ENCODE measurements at regions not wholly inside any gene's neighbourhood (a gene's known extent, or its start where the extent isn't known, plus 50 kb on each side); places are given as distances from the start of the nearest gene placed in this dataset.

- H3K4me2 ChIP-seq (ENCODE audit: low read depth, low read length, poor library complexity, severe bottlenecking), result no peak overlapping the region
- no peak overlapping the region for H3K4me3 ChIP-seq (ENCODE audit: insufficient read depth, low read length, poor library complexity, severe bottlenecking)
- no peaks in the 10 kb centered on the region for H3K9me3 ChIP-seq (ENCODE audit: insufficient read depth, low read length)
- no peaks in the 10 kb centered on the region for H3F3A ChIP-seq (ENCODE audit: insufficient read depth)
- H4K20me1 ChIP-seq (ENCODE audit: low read depth, low read length), result no peaks in the 10 kb centered on the region
- no peak overlapping the region for H3K9ac ChIP-seq (ENCODE audit: low read length)
- H3K27ac ChIP-seq (ENCODE audit: low read depth, low read length), result no peak overlapping the region
- H3K36me3 ChIP-seq (ENCODE audit: low read length), result no peaks in the 10 kb centered on the region
- H3K9me2 ChIP-seq (replicated peaks; ENCODE audit: insufficient read depth, low read length), result no peaks in the 10 kb centered on the region
- TF ChIP-seq, protein P1, sequence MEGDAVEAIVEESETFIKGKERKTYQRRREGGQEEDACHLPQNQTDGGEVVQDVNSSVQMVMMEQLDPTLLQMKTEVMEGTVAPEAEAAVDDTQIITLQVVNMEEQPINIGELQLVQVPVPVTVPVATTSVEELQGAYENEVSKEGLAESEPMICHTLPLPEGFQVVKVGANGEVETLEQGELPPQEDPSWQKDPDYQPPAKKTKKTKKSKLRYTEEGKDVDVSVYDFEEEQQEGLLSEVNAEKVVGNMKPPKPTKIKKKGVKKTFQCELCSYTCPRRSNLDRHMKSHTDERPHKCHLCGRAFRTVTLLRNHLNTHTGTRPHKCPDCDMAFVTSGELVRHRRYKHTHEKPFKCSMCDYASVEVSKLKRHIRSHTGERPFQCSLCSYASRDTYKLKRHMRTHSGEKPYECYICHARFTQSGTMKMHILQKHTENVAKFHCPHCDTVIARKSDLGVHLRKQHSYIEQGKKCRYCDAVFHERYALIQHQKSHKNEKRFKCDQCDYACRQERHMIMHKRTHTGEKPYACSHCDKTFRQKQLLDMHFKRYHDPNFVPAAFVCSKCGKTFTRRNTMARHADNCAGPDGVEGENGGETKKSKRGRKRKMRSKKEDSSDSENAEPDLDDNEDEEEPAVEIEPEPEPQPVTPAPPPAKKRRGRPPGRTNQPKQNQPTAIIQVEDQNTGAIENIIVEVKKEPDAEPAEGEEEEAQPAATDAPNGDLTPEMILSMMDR (IDR thresholded peaks at IDR 0.05; ENCODE audit: insufficient read depth, low read length, poor library complexity, severe bottlenecking), result no peak
- no peak for TF ChIP-seq EZH2phosphoT487 (conservative IDR thresholded peaks at IDR 0.05; ENCODE audit: low read length)
- no peak overlapping the region for H2AFZ ChIP-seq (ENCODE audit: low read depth, low read length, severe bottlenecking)
- H3K27me3 ChIP-seq (ENCODE audit: low read length), result no peaks in the 10 kb centered on the region
- no peaks in the 10 kb centered on the region for H3K79me2 ChIP-seq (ENCODE audit: insufficient read depth, low read length)
These were observed 97.7 kb upstream of the GALNT17 start for GRCh38 chr7:71034243-71034642.

GRCh38 chr7:71042591-71042990 lies 89.4 kb upstream of the GALNT17 start:
- TF ChIP-seq, protein P1 (IDR thresholded peaks at IDR 0.05; ENCODE audit: insufficient read depth, low read length, poor library complexity, severe bottlenecking), result no peak
- TF ChIP-seq EZH2phosphoT487 (conservative IDR thresholded peaks at IDR 0.05; ENCODE audit: low read length), result no peak
- Histone ChIP-seq H3K9me2 (replicated peaks; ENCODE audit: insufficient read depth, low read length) (no peaks in the 10 kb centered on the region), H3K36me3 (ENCODE audit: low read length) (no peaks in the 10 kb centered on the region), H2AFZ (ENCODE audit: low read depth, low read length, severe bottlenecking) (no peak overlapping the region), H3K4me3 (ENCODE audit: insufficient read depth, low read length, poor library complexity, severe bottlenecking) (no peak overlapping the region), H3F3A (ENCODE audit: insufficient read depth) (no peaks in the 10 kb centered on the region), H3K27me3 (ENCODE audit: low read length) (no peaks in the 10 kb centered on the region), H3K9me3 (ENCODE audit: insufficient read depth, low read length) (no peaks in the 10 kb centered on the region), H3K79me2 (ENCODE audit: insufficient read depth, low read length) (no peaks in the 10 kb centered on the region), H3K4me2 (ENCODE audit: low read depth, low read length, poor library complexity, severe bottlenecking) (no peak overlapping the region), H3K27ac (ENCODE audit: low read depth, low read length) (no peak overlapping the region), H4K20me1 (ENCODE audit: low read depth, low read length) (no peaks in the 10 kb centered on the region), H3K9ac (ENCODE audit: low read length) (no peak overlapping the region)

- no peaks in the 10 kb centered on the region for H3F3A ChIP-seq (ENCODE audit: insufficient read depth)
- no peak overlapping the region for H3K9ac ChIP-seq (ENCODE audit: low read length)
- H3K79me2 ChIP-seq (ENCODE audit: insufficient read depth, low read length), result no peaks in the 10 kb centered on the region
- H2AFZ ChIP-seq (ENCODE audit: low read depth, low read length, severe bottlenecking), result no peak overlapping the region
- H3K4me3 ChIP-seq (ENCODE audit: insufficient read depth, low read length, poor library complexity, severe bottlenecking), result no peak overlapping the region
- TF ChIP-seq, protein P1 (IDR thresholded peaks at IDR 0.05; ENCODE audit: insufficient read depth, low read length, poor library complexity, severe bottlenecking), result no peak
- TF ChIP-seq EZH2phosphoT487 (conservative IDR thresholded peaks at IDR 0.05; ENCODE audit: low read length), result no peak
- no peaks in the 10 kb centered on the region for H4K20me1 ChIP-seq (ENCODE audit: low read depth, low read length)
- no peak overlapping the region for H3K4me2 ChIP-seq (ENCODE audit: low read depth, low read length, poor library complexity, severe bottlenecking)
- H3K9me2 ChIP-seq (replicated peaks; ENCODE audit: insufficient read depth, low read length), result no peaks in the 10 kb centered on the region
- H3K27ac ChIP-seq (ENCODE audit: low read depth, low read length), result no peak overlapping the region
- H3K9me3 ChIP-seq (ENCODE audit: insufficient read depth, low read length), result peaks cover 10% of the 10 kb centered on the region; the same call in 1 of the 2 replicates
- H3K27me3 ChIP-seq (ENCODE audit: low read length), result no peaks in the 10 kb centered on the region
- no peaks in the 10 kb centered on the region for H3K36me3 ChIP-seq (ENCODE audit: low read length)
These were observed 81.5 kb upstream of the GALNT17 start for GRCh38 chr7:71050492-71050891.
